HG03135 (cell line): ENCODE measurements at regions not wholly inside any gene's neighbourhood (a gene's known extent, or its start where the extent isn't known, plus 50 kb on each side); places are given as distances from the start of the nearest gene placed in this dataset.
"Not testable (repeated sequence)": the region's sequence is repeated elsewhere in the genome, so short reads cannot be mapped to it uniquely, and the experiment has no call there.

Experiments
- ATAC-seq: cut with Tn5 transposase; IDR thresholded peaks from one replicate; pipeline ENCODE4 v1.9.1; 2021; ENCODE audit warnings: mild to moderate bottlenecking, moderate library complexity; ENCODE audit not compliant: unreplicated experiment

DNA sequence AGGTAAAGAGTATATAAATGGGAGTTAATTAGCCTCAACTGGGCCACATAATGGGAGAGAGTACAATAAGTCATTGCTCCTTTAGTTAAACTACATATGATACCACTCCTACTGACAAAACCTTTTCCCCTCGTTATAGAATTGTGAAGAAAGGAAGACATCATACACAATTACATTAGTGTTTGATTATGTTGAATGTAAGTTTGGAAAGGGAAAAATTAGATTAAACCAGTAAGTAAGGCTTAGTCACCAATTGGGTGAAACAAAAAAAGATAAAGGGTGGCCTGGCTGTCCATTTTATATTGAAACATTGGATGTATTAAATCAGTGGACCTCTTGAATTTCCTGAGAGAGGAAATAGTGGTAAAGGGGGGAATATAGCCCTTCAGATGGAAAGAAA is 464.3 kb upstream of the PAPPA start:
- ATAC-seq: no peak

DNA sequence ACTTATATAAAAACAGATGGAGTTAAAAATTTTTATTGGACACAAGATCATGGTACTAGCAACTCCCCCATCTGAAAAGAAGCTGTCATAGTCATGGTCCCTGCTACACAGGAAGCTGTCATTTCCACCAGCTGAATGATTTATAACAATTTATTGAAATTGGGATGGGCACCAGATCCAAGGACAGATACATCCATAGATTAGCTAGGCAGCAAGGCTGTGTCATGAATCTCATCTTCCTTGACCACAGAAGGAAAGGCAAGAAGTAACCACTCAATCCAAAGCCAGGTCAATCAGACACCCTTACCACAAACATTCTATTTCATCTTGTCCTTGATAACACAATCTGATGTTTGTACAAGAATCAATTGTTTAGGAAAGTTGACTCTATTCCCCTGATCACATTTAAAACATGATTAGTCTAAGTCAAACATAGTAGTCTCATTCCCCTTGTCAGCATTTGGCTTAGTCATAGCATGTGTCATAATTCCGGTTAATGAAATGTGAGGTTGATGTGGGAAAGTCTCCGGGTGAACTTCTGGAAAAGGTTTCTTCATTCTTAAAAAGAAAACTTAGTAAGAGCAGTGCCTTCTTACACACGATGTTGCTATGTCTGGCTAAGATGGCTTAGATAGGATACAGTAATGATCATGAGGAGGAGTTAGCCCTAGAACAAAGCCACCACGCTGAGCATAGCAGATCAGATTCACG is 462.6 kb upstream of the PAPPA start:
- no peak for ATAC-seq

DNA sequence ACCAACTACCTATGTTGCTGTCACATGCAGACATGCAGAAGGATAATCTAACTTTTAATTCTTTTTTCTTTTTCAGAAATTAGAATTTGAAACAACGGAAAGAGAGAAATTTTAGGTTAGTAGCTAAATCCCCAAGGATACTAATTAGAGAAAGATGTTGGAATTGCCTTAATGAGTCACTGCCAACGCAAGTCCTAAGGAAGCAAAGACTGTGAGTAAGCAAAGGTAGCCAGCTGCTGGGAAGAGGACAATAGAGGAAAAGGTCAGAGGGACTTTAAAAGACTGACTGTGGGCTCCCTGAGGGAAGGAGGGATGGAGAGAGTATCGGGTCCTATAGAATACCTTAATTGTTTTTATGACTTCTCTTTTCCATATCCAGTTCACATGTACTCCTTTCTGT is 461.9 kb upstream of the PAPPA start:
- ATAC-seq: no peak

DNA sequence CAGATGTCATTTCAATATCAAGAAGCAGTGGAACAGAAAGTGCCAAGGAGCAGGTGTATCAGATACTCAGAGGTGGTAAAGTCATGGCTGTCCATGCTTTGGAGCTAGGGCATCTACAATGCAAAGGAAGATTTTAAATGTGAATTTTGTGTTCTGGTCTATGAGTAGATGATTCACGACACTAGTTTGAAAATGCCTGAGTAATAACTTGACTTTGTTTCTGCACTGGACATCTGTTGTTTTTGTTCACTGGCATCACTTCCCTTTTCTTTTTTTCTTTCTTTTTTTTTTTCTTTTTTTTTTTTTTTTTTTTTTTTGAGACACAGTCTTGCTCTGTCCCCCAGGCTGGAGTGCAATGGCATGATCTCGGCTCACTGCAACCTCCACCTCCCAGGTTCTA is 460.7 kb upstream of the PAPPA start:
- not testable (repeated sequence) for ATAC-seq

DNA sequence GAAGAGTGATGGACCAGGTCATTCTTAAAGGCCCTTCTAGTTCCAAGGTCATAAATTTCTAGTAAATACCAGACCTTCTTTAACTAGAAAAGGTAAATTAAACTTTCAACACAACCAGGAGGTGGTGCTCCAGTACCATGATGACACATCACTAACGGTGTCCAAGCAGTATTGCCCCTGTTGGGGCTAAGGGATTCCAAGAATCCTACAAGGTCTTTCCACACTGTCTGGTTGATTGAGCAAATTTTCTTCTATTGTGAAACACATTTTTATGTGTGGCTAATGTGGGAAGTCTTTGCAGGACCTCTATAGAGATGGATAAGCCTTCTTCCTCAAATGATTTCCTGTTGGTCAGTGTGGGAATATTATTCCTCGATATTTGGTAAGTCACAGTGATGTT is 459.6 kb upstream of the PAPPA start:
- ATAC-seq: no peak

DNA sequence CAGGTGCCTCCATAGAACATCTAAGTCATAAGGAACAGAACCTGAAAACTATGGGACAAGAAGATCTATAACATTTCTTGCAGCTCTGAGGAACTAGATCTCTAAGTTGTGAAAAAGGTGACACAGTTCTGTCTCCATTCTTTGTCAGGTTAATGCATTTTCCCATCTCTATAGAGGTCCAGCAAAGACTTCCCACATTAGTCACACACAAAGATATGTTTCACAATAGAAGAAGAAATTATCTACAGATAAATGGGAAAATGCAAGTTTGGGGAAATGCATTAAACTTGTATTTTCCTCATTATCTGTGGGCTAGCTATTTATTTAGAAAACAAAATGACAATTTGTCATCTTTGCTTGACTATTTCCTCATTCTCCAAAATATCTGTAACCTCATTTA is 458.6 kb upstream of the PAPPA start:
- ATAC-seq: no peak

DNA sequence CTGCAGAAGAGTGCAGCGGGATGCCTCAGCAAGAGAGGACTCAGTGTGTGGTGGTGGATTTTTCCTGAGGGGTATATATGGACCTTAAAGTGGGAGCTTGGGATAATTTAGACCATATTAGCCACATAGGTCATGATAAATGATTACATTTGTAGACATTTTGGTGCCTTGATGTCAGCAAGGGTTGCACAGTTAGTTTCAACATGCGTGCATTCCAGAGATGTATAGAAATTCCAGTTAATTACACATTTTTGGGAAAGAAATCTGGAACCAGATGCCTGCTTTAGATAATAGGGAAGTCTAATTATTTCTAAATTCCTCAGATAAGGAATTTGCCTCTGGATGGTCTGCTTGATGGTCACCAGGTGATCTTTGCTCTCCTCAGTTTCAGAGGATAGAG is 440.6 kb upstream of the PAPPA start:
- no peak for ATAC-seq

DNA sequence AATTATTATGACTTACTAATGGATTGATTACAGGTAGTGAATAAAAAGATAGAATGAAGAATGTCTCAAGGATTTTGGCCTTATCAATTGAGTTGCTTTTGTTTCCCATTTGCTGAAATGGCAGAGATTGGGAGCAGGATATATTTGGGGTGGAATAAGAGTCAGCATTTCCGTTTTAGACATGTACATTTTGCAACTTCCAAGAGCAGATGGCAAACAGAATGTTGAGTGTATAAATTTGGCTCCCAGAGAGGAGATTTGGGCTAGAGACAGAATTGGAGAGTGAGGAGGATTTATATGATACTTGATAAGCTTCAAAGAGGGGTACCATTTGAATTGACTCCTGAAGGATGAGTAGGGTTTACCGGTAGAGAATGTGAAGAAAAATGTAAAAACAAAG is 437.9 kb upstream of the PAPPA start:
- no peak for ATAC-seq

DNA sequence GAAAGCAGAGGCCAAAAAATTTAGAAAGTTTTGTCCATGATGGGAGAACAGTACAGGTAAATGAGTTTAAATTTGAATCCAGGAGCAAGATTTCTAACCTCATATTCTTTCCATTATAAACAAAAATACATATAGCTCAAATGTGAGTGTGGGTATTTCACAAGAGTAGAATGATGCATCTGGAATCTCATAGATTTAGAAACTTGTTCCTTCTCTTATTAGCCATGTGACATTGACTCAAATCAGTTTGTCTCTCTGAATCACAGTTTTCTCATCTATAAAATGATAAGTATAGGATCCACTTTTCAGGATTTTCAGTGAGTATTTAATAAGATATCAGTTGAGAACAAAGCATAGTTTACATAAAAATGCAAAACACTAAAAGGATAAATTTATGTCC is 436.3 kb upstream of the PAPPA start:
- no peak for ATAC-seq

DNA sequence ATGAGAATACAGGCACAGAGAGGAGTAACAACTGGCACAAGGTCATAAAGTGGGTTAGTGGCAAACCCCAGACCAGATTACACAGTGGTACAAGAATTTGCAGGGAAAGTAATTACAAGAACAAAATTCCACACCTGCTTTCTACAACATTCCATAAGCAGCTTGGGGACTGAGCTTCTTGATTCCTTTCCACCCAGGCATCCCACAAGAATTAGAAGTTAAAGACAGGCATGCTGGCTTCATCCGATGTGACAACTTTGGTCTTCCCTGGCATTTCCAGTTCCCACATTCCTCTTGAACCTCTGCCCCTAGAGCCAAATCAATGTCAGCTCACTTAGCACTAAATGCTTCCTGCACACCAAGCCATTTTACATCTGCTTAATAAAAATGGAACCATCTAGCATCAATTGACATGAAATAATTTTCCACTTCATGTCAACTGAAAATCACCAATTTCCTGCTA is 435.8 kb upstream of the PAPPA start:
- no peak for ATAC-seq

DNA sequence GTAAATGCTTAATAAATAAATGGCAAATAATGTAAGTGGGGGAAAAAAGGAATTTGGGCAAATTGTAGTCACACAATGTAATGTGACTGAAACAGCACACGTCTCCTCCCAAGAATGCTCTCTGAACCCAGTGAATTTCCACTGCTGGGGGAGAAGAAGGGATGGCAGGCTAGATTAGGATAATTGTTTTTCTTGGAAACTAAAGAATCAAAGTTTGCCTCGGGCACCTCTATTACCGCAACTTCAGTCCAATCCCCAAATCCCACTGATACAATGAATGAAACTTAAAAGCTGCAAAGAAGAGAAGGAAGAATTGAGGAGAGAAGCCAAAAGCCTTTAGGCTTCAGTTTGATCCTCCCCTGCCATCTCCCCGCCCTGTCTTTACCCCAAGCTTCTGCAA is 423.2 kb upstream of the PAPPA start:
- ATAC-seq: no peak

DNA sequence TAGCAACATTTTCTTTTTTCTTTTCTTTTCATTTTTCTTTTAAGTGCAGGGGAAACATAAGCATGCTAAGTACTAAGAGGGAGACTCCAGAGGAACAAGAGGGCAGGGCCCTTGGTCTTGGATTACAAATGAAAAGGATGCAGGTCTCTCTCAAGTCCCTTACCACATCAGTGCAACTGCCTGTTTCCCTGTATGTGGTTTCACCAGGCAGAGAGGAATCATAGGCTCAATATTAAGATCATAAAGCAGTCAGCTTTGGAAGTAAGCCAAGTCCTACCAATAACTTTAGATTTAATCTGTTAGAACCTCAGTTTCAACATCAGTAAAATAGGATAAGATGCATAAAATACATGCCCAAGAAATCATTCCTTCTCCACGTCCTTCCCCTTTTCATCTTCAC is 422.7 kb upstream of the PAPPA start:
- ATAC-seq: no peak

DNA sequence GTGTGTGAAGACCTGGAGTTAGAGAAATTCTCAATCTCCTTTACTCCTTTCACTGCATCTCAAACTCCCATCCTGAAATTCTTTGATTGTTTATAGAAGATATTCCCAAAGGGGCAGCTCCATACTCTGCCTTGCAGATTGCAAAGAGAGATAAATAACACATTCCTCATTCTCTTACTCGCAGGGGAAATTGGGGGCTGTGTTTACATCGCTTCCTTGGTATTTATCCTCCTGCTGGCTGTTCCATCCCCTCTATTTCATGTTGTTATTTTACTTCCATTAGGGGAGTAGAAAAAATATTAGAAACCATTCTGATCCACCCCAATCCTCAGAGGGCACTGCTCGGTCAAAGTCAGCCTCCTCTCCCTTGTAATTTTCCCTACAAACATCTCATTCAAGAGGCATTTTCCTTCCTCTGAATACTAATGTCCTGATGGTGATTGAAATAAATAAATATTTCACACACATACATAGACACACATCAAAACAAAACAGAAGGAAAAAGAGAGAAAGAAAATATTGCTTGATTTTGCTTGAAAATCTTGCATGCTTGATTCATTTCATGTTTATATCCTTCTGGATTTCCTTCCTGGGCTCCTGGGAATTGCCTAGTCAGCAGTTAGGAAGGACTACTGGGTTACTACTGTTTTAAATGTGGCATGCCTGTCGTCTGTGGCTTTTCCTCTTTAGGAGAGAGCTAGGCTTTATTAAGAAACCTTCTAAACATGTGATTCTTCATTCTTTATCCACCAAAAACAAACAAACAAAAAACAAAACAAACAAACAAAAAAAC is 420.1 kb upstream of the PAPPA start:
- ATAC-seq: no peak

DNA sequence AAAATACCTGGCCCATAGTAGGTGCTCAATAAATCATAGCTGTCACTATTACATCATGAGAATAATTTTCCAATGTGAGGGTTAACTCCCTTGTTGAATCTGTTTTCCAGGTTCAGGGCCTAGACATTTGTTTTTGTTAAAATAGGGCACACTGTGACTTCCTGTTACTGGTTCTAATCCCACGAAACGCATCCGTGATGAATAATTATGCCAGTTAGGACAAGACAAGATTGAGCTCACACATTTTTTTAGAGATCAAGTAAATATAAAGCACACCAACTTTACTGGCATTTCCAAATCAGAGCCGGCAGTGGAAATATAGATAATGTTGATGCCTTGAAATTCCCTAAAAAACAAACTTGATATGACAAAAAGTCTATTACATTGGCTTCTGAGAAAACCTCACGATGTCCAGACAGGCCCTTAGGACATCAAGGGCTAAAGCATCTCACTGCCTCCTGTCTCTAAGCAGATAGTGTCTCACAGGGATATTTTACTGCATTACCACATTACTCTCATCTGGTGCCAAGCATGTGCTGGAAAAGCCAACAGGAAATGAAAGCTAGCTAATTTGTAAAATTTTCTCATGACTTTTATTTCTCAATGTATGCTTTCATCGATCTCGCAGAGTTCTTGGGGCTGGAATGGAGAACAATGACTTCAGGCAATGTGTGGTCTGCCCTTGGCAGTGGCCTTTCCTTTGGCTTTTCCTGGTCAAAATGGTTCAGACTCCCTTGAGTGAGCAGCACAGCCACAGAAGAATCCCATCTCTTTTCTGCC is 414.3 kb upstream of the PAPPA start:
- no peak for ATAC-seq

DNA sequence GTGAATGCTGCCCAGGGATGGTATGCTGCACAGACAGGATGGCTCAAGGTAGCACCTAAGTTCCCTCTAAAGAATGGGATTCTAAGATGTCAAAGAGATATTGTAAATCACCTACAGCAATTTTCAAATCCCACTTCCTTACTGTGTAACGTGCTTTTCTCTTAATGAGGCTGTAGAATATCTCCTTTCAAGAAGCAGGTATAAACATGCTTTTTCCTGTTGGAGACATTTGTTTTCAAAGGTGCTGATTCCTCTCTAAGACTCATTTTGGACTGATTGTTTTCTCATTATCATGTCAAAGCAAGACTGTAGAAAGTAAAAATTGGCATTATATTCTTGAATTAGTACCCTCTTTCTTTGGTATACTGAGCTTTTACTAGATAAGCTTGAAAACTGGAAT is 412.6 kb upstream of the PAPPA start:
- no peak for ATAC-seq

DNA sequence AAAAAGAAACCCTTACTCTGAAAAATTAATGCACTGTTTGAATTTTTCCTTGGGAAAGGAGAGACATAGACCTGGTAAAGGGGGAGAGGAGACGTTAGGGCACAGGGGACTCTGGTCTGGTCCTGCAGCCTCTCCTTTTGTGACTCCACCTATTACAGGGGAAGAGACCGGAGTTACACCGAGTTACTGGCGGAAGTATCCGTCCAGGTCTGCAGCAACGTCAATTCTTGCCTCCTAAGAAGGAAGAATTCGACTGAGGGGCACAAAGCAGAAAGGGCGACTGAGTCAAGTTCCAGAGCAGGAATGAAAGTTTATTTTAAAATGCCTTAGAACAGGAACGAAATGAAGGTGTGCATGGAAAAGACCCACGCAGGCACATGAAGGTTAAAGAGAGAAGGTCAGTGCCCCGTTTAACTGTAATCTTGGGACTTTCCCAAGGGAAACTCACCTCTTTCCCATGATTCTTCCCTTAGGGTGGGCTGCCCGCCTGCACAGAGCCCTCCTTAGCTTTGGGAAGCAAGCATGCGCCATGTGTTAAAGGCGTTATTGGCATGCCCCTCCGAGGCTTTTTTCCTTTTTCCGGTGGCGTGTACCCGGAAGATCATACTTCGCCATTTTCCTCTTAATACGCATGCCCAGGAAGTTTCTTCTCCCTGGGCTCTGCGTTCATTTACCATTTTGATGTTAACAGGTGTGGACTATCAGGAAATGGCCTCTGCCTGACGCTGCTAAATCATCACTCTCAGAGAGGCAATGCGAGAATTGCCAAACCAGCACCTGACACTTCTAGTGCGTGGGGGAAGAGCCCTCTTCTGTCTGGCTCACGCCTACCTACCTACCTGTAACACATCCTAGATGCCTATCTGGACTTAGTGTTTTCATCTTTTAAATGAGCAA is 409.6 kb upstream of the PAPPA start:
- ATAC-seq: no peak

DNA sequence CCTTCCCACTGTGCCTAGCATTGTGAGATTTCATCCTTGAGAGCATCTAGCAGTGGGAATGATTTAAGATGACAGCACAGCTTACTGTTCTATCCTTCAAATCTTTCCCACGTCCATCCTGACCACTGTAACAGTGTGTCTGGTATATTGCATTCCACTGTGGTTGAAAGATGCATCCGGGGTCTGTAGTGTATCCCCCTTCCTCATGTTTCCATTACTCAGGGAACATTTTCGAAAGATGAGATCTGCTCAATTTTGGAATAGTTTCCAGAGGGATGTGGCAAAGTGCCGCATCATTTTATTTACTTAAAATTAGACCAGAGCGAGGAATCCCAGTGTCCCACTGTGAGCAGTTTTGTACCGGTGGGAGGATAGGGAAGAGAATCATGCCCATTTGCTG is 407.1 kb upstream of the PAPPA start:
- ATAC-seq: no peak

DNA sequence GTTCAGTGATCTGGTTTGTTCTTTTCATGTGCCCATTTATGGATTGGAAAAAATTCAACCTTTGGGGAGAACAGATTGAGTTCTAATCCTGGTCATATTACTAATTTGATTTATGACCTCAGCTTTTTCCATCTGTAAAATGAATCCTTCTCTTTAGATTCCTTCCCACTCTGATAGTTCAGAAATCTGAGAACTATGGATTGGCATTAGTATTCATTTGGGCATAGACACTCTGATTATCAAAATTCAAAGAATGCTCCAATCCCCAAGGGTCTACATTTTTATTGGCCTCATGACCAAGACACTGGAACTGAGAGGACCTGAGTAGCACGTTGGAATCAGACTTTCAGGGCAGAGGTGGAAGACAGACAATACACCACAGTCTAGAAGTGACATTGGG is 405.9 kb upstream of the PAPPA start:
- no peak for ATAC-seq

DNA sequence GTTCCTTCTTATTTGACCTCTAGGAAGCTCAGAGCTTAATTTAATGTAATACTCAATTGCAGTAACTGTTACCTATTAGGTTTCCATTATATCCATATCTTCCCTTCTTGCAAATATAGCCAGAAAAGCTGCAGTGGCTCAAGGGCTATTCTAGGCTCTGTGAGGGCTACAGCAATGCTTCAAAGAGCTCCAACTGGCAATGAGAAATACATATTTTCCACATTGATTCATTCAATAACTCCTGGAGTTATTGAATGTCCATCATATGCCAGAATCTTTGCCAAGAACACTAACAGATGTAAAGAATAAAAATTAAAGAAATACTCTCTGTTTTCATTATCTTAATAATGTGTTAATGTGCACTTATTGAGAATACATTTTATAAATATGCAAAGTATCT is 396.9 kb upstream of the PAPPA start:
- ATAC-seq: no peak

DNA sequence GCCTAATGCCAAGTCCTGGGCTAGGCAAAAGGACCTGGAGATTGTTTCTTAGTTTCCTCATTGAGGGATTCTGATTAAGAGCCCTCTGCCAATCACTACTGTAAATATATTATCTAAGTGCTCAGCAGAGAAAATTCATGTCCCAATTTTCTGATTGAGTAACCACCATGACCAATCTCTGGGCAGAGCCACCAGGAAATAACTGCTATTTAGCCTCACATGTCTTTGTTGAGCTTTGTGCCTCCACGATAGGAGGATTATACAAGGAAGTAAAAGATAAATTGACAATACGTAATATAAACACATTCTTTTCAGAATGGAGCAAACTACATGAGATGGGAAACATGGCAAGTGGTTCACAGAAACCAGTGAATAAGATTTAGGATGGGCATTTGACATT is 396.1 kb upstream of the PAPPA start:
- no peak for ATAC-seq

DNA sequence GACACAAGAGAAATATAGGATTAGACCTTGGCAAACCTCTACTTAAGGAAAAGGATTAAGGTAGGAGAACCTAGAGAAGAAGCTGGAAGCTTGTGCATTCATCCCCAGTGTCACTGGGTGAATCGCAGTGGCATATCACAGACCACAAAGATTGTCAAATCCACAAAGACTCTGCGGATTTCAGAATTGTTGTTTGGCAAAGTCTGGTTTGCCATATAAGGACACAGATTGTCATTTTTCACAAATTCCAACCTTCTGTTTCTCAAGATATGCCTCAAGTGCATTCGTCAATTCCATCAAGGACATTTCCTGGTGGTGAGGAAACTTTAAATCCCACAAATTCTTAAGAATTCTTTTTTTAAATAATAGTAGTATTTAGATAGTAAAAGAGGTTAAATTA is 395.1 kb upstream of the PAPPA start:
- ATAC-seq: no peak
